ENCODE measurements at regions not wholly inside any gene's neighbourhood (a gene's known extent, or its start where the extent isn't known, plus 50 kb on each side); places are given as distances from the start of the nearest gene placed in this dataset.

- FAIRE-seq: no peak
- H3K4me3 Mint-ChIP-seq (ENCODE audit: unreplicated experiment): no peak overlapping the region
- H2AFZ ChIP-seq (ENCODE audit: low read depth, low read length): no peak overlapping the region
These were observed 1164.5 kb downstream of the CDH12 start for GRCh38 chr5:21688655-21689054.

DNA sequence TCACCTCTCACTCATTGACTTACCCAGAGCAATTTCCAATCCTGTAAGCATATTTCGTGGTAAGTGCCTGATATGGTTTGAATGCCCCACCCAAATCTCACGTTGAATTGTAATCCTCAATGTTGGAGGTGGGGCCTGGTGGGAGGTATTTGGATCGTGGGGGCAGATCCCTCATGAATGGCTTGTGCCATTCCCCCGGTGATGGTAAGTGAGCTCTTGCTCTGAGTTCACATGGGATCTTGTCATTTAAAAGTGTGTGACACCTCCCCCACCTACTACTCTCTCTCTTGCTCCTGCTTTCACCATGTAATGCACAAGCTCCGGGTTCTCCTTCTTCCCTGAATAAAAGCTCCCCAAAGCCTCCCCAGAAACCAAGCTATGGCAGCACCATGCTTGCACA, 1165.5 kb downstream of the CDH12 start:
- Histone ChIP-seq H3K27ac (ENCODE audit: low read depth, low read length) (no peak overlapping the region), H3K9ac (ENCODE audit: low read length) (no peak overlapping the region), H2AFZ (ENCODE audit: low read depth, low read length) (no peak overlapping the region), H4K20me1 (ENCODE audit: insufficient read depth, low read length) (no peaks in the 10 kb centered on the region), H3K4me1 (ENCODE audit: insufficient read depth, low read length) (peaks cover 5% of the 10 kb centered on the region), H3K79me2 (ENCODE audit: insufficient read depth, low read length) (no peaks in the 10 kb centered on the region), H3K4me2 (ENCODE audit: low read length) (no peak overlapping the region), H3K9me3 (ENCODE audit: insufficient read depth, low read depth, low read length) (no peaks in the 10 kb centered on the region), H3K27me3 (ENCODE audit: insufficient read depth, low read length) (no peaks in the 10 kb centered on the region), H3K4me3 (ENCODE audit: insufficient read depth, low read depth, low read length) (no peak overlapping the region), H3K36me3 (ENCODE audit: insufficient read depth, low read length) (no peaks in the 10 kb centered on the region)
- Mint-ChIP-seq H3K27ac (ENCODE audit: unreplicated experiment) (no peak overlapping the region), H3K4me3 (ENCODE audit: unreplicated experiment) (no peak overlapping the region), H3K4me1 (ENCODE audit: low read depth, unreplicated experiment) (peaks cover 6% of the 10 kb centered on the region), H3K36me3 (ENCODE audit: low read depth, unreplicated experiment) (no peaks in the 10 kb centered on the region), H3K27me3 (ENCODE audit: low read depth, unreplicated experiment) (no peaks in the 10 kb centered on the region), H3K9me3 (ENCODE audit: unreplicated experiment) (no peaks in the 10 kb centered on the region)
- TF ChIP-seq EZH2 (IDR thresholded peaks at IDR 0.05; ENCODE audit: insufficient read depth, low read length) (no peak), CTCF (IDR thresholded peaks at IDR 0.05; ENCODE audit: insufficient read depth, low read depth, low read length) (no peak)
- no peak for DNase-seq (ENCODE audit: low read depth)
- FAIRE-seq: no peak

More at GRCh38 chr5:21688655-21689054, 1164.5 kb downstream of the CDH12 start:
- no peak for TF ChIP-seq CTCF (IDR thresholded peaks at IDR 0.05; ENCODE audit: insufficient read depth, low read depth, low read length)
- no peak for TF ChIP-seq EZH2 (IDR thresholded peaks at IDR 0.05; ENCODE audit: insufficient read depth, low read length)
- Mint-ChIP-seq H3K27ac (ENCODE audit: unreplicated experiment) (no peak overlapping the region), H3K9me3 (ENCODE audit: unreplicated experiment) (no peaks in the 10 kb centered on the region), H3K27me3 (ENCODE audit: low read depth, unreplicated experiment) (no peaks in the 10 kb centered on the region), H3K36me3 (ENCODE audit: low read depth, unreplicated experiment) (no peaks in the 10 kb centered on the region), H3K4me1 (ENCODE audit: low read depth, unreplicated experiment) (peaks cover 6% of the 10 kb centered on the region)
- DNase-seq (ENCODE audit: low read depth): peak; percentile 34
- H3K9ac ChIP-seq (ENCODE audit: low read length): no peak overlapping the region
- H3K79me2 ChIP-seq (ENCODE audit: insufficient read depth, low read length): no peaks in the 10 kb centered on the region
- H4K20me1 ChIP-seq (ENCODE audit: insufficient read depth, low read length): no peaks in the 10 kb centered on the region
- no peaks in the 10 kb centered on the region for H3K27me3 ChIP-seq (ENCODE audit: insufficient read depth, low read length)
- H3K4me2 ChIP-seq (ENCODE audit: low read length): no peak overlapping the region
- no peak overlapping the region for H3K27ac ChIP-seq (ENCODE audit: low read depth, low read length)
- H3K36me3 ChIP-seq (ENCODE audit: insufficient read depth, low read length): no peaks in the 10 kb centered on the region
- H3K4me1 ChIP-seq (ENCODE audit: insufficient read depth, low read length): peaks cover 5% of the 10 kb centered on the region
- H3K4me3 ChIP-seq (ENCODE audit: insufficient read depth, low read depth, low read length): no peak overlapping the region
- H3K9me3 ChIP-seq (ENCODE audit: insufficient read depth, low read depth, low read length): no peaks in the 10 kb centered on the region

DNA sequence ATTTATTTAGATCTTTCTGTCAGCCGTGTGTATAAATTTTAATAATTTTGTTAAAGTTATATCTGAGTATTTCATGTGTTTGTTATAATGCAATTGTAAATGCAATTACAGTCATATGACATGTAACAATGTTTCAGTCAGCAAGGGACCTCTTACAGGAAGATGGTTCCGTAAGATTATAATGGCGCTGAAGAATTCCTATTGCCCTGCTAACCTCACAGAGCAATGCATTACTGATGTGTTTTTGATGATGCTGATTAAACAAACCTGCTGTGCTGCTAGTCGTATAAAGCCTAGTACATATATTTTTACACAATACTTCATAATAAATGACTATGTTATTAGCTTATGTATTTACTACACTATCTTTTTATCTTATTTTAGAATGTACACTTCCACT, 1166.4 kb downstream of the CDH12 start:
- Histone ChIP-seq H3K36me3 (ENCODE audit: insufficient read depth, low read length) (no peaks in the 10 kb centered on the region), H3K9me3 (ENCODE audit: insufficient read depth, low read depth, low read length) (no peaks in the 10 kb centered on the region), H3K4me1 (ENCODE audit: insufficient read depth, low read length) (peaks cover 5% of the 10 kb centered on the region), H4K20me1 (ENCODE audit: insufficient read depth, low read length) (no peaks in the 10 kb centered on the region), H2AFZ (ENCODE audit: low read depth, low read length) (no peak overlapping the region), H3K9ac (ENCODE audit: low read length) (no peak overlapping the region), H3K4me3 (ENCODE audit: insufficient read depth, low read depth, low read length) (no peak overlapping the region), H3K4me2 (ENCODE audit: low read length) (no peak overlapping the region), H3K27ac (ENCODE audit: low read depth, low read length) (no peak overlapping the region), H3K27me3 (ENCODE audit: insufficient read depth, low read length) (no peaks in the 10 kb centered on the region), H3K79me2 (ENCODE audit: insufficient read depth, low read length) (no peaks in the 10 kb centered on the region)
- TF ChIP-seq CTCF (IDR thresholded peaks at IDR 0.05; ENCODE audit: insufficient read depth, low read depth, low read length) (no peak), EZH2 (IDR thresholded peaks at IDR 0.05; ENCODE audit: insufficient read depth, low read length) (no peak)
- no peak for FAIRE-seq
- Mint-ChIP-seq H3K27me3 (ENCODE audit: low read depth, unreplicated experiment) (no peaks in the 10 kb centered on the region), H3K9me3 (ENCODE audit: unreplicated experiment) (no peaks in the 10 kb centered on the region), H3K36me3 (ENCODE audit: low read depth, unreplicated experiment) (no peaks in the 10 kb centered on the region), H3K4me1 (ENCODE audit: low read depth, unreplicated experiment) (peaks cover 8% of the 10 kb centered on the region), H3K4me3 (ENCODE audit: unreplicated experiment) (no peak overlapping the region), H3K27ac (ENCODE audit: unreplicated experiment) (no peak overlapping the region)
- no peak for DNase-seq (ENCODE audit: low read depth)
